Natural killer cell (primary cell): ENCODE measurements at regions not wholly inside any gene's neighbourhood (a gene's known extent, or its start where the extent isn't known, plus 50 kb on each side); places are given as distances from the start of the nearest gene placed in this dataset.

Experiments
- ATAC-seq, 3 donors: fragments of 150-1000 bp in 2 of 3; fragments of 200-7000 bp in 1 of 3; cut with Tn5 transposase; 1 replicate in 1 of 3; 2 replicates in 2 of 3; pipeline ENCODE4 v1.10.0; 2021; ENCODE audit warnings: mild to moderate bottlenecking in 2 of 3, moderate library complexity in 2 of 3
- DNase-seq, 2 donors: peaks; one replicate each; pipeline versions ENCODE4 v3.0.0 to v3.0.0-alpha.2; 2013 to 2021; ENCODE audit warnings: mixed read lengths in 1 of 2
- H3K27ac ChIP-seq: one replicate; pipeline ENCODE4 v1.5.1; 2013; ENCODE audit warnings: mild to moderate bottlenecking, low read length
- H3K27me3 ChIP-seq: one replicate; pipeline ENCODE4 v1.6.1; 2013; ENCODE audit warnings: low read length; ENCODE audit not compliant: control insufficient read depth, insufficient read depth
- H3K36me3 ChIP-seq: one replicate; pipeline ENCODE4 v1.6.1; 2013; ENCODE audit warnings: low read length; ENCODE audit not compliant: control insufficient read depth, insufficient read depth
- H3K4me1 ChIP-seq: one replicate; pipeline ENCODE4 v1.6.1; 2013; ENCODE audit warnings: low read length; ENCODE audit not compliant: control insufficient read depth, insufficient read depth
- H3K4me3 ChIP-seq: one replicate; pipeline ENCODE4 v1.5.1; 2013; ENCODE audit warnings: low read length
- H3K9me3 ChIP-seq: one replicate; pipeline ENCODE4 v1.6.1; 2013; ENCODE audit warnings: low read length; ENCODE audit not compliant: control insufficient read depth, insufficient read depth
- H3K27ac Mint-ChIP-seq, 2 donors: one replicate each; pipeline ENCODE4 v1.8.0; 2022; ENCODE audit warnings: mild to moderate bottlenecking in 2 of 2, mixed read lengths in 2 of 2, moderate library complexity in 1 of 2
- H3K27me3 Mint-ChIP-seq, 2 donors: one replicate each; pipeline ENCODE4 v1.8.0; 2022; ENCODE audit warnings: low read depth in 2 of 2, mixed read lengths in 2 of 2
- H3K36me3 Mint-ChIP-seq: one replicate; pipeline ENCODE4 v1.8.0; 2022; ENCODE audit warnings: mixed read lengths
- H3K4me1 Mint-ChIP-seq, 2 donors: one replicate each; pipeline ENCODE4 v1.8.0; 2022; ENCODE audit warnings: mixed read lengths in 2 of 2
- H3K4me3 Mint-ChIP-seq: one replicate; pipeline ENCODE4 v1.8.0; 2022; ENCODE audit warnings: mild to moderate bottlenecking, moderate library complexity, mixed read lengths
- H3K9me3 Mint-ChIP-seq, 2 donors: one replicate each; pipeline ENCODE4 v1.8.0; 2022; ENCODE audit warnings: mixed read lengths in 2 of 2
- CTCF ChIP-seq: fragments of 200-600 bp; IDR thresholded peaks from one replicate; pipeline ENCODE4 v1.8.0; 2022; ENCODE audit warnings: antibody characterized with exemption
- WGBS: methylation state at CpG from one replicate; pipeline ENCODE4 v1.1.7; 2013; ENCODE audit warnings: missing lambda C conversion rate; ENCODE audit not compliant: insufficient coverage; 5-methylcytosine and 5-hydroxymethylcytosine counted together
- intact Hi-C: fragments of 100-400 bp; cut with micrococcal nuclease; formaldehyde crosslinking; loops from one replicate; pipeline ENCODE4 v1.14.2; 2022

- H3K4me1 Mint-ChIP-seq = no peaks in the 10 kb centered on the region
- 100% methylated on average over 1 of the region's 2 CpGs for WGBS
- DNase-seq (no peak), ATAC-seq (no peak)
- intact Hi-C loops = no loop called here
- no peak for TF ChIP-seq CTCF
- no peaks in the 10 kb centered on the region for H3K27me3 Mint-ChIP-seq
- no peak overlapping the region for H3K27ac ChIP-seq
- H3K9me3 ChIP-seq = no peaks in the 10 kb centered on the region
- H3K36me3 ChIP-seq = no peaks in the 10 kb centered on the region
- H3K36me3 Mint-ChIP-seq = no peaks in the 10 kb centered on the region
- no peak overlapping the region for H3K4me3 Mint-ChIP-seq
- no peaks in the 10 kb centered on the region for H3K27me3 ChIP-seq
- no peak overlapping the region for H3K4me3 ChIP-seq
- H3K9me3 Mint-ChIP-seq = peaks cover 7 to 11% of the 10 kb centered on the region in 2 donors
- no peaks in the 10 kb centered on the region for H3K4me1 ChIP-seq
- no peak overlapping the region for H3K27ac Mint-ChIP-seq
Observed at GRCh38 chr11:79623375-79623774, 182.5 kb upstream of the TENM4 start.

GRCh38 chr11:79617561-79617960, 176.7 kb upstream of the TENM4 start:
- intact Hi-C loops = no loop called here
- H3K4me1 Mint-ChIP-seq = no peaks in the 10 kb centered on the region
- DNase-seq (no peak), ATAC-seq (no peak)
- no peak for TF ChIP-seq CTCF
- 69% methylated on average over 3 of the region's 3 CpGs for WGBS
- Histone ChIP-seq H3K4me1 (no peaks in the 10 kb centered on the region), H3K36me3 (no peaks in the 10 kb centered on the region), H3K4me3 (no peak overlapping the region), H3K27ac (no peak overlapping the region), H3K27me3 (no peaks in the 10 kb centered on the region), H3K9me3 (no peaks in the 10 kb centered on the region)
- H3K4me3 Mint-ChIP-seq = no peak overlapping the region
- no peaks in the 10 kb centered on the region for H3K36me3 Mint-ChIP-seq
- no peak overlapping the region for H3K27ac Mint-ChIP-seq
- peaks cover 14 to 19% of the 10 kb centered on the region in 2 donors for H3K9me3 Mint-ChIP-seq
- no peaks in the 10 kb centered on the region for H3K27me3 Mint-ChIP-seq

GRCh38 chr11:79616392-79616851, 175.6 kb upstream of the TENM4 start:
- Histone ChIP-seq H3K27me3 (no peaks in the 10 kb centered on the region), H3K9me3 (no peaks in the 10 kb centered on the region), H3K36me3 (no peaks in the 10 kb centered on the region), H3K27ac (no peak overlapping the region), H3K4me1 (no peaks in the 10 kb centered on the region), H3K4me3 (no peak overlapping the region)
- H3K4me1 Mint-ChIP-seq = no peaks in the 10 kb centered on the region
- WGBS = 86% methylated on average over 2 of the region's 3 CpGs
- H3K27me3 Mint-ChIP-seq = no peaks in the 10 kb centered on the region
- TF ChIP-seq CTCF = no peak
- no peaks in the 10 kb centered on the region for H3K36me3 Mint-ChIP-seq
- DNase-seq (no peak), ATAC-seq (no peak)
- H3K27ac Mint-ChIP-seq = no peak overlapping the region
- peaks cover 12 to 15% of the 10 kb centered on the region in 2 donors for H3K9me3 Mint-ChIP-seq
- H3K4me3 Mint-ChIP-seq = no peak overlapping the region
- intact Hi-C loops = no loop called here

- Mint-ChIP-seq H3K4me1 (no peaks in the 10 kb centered on the region), H3K36me3 (no peaks in the 10 kb centered on the region), H3K27me3 (no peaks in the 10 kb centered on the region), H3K9me3 (peaks cover 11 to 13% of the 10 kb centered on the region in 2 donors), H3K27ac (no peak overlapping the region), H3K4me3 (no peak overlapping the region)
- Histone ChIP-seq H3K27ac (no peak overlapping the region), H3K27me3 (no peaks in the 10 kb centered on the region), H3K36me3 (no peaks in the 10 kb centered on the region), H3K4me3 (no peak overlapping the region), H3K4me1 (no peaks in the 10 kb centered on the region), H3K9me3 (no peaks in the 10 kb centered on the region)
- intact Hi-C loops = no loop called here
- ATAC-seq (no peak), DNase-seq (no peak)
- no peak for TF ChIP-seq CTCF
- 71% methylated on average over 3 of the region's 5 CpGs for WGBS
Observed at GRCh38 chr11:79615425-79615824, 174.6 kb upstream of the TENM4 start.
